ENCODE measurements at regions not wholly inside any gene's neighbourhood (a gene's known extent, or its start where the extent isn't known, plus 50 kb on each side); places are given as distances from the start of the nearest gene placed in this dataset.

DNA sequence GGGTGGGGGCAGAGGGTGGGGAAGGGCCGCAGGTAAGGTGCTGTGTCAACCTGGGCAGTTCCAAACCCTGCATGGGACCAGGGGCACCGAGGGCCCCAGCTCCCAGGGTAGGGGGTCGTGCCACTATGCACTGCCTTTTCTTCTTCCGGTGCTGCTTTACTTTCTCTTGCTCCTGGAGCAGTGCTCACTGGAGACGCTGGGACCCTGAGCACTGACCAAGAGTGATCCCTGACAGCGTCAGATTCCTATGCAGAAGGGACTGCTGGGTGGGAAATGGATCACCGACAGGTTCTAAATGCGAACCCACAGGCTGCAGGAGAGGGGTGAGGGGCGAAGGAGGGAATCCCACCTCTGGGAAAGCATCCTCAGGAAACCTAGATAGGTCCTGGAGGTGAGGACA, 470.1 kb downstream of the SOX9 start:
- no peaks in the 10 kb centered on the region for H3K9me3 ChIP-seq (ENCODE audit: control insufficient read depth in 4 of 4, low read length in 3 of 4)
- H3K9ac ChIP-seq (ENCODE audit: low read depth in 1 of 2, low read length in 2 of 2), result no peak overlapping the region
- no peaks in the 10 kb centered on the region for H3K36me3 ChIP-seq (ENCODE audit: control insufficient read depth in 4 of 4, insufficient read depth in 3 of 4, low read depth in 1 of 4, low read length in 3 of 4)
- H3K4me3 ChIP-seq (ENCODE audit: low read depth in 1 of 3, low read length in 3 of 3), result no peak overlapping the region
- 28% methylated on average over 9 of the region's 9 CpGs for WGBS
- H3K4me1 ChIP-seq (ENCODE audit: control insufficient read depth in 4 of 4, insufficient read depth in 4 of 4, low read length in 3 of 4), result peaks cover 11 to 15% (median 13%) of the 10 kb centered on the region in 4 donors
- TF ChIP-seq JUND (IDR thresholded peaks at IDR 0.05) (no peak), HNF4A (conservative IDR thresholded peaks at IDR 0.05) (no peak), NR2F2 (IDR thresholded peaks at IDR 0.05) (no peak), HNF4G (IDR thresholded peaks at IDR 0.05) (no peak), MAX (IDR thresholded peaks at IDR 0.05) (no peak), GABPA (IDR thresholded peaks at IDR 0.05 in 1 of 2, conservative IDR thresholded peaks at IDR 0.05 in 1 of 2) (no peak), FOXA1 (IDR thresholded peaks at IDR 0.05) (no peak), RXRA (IDR thresholded peaks at IDR 0.05) (no peak), ATF3 (IDR thresholded peaks at IDR 0.05) (no peak), EGR1 (IDR thresholded peaks at IDR 0.05; ENCODE audit: low read depth in 2 of 2) (no peak), CTCF (IDR thresholded peaks at IDR 0.05; ENCODE audit: low read depth, low read length, missing input control) (no peak), RAD21 (IDR thresholded peaks at IDR 0.05) (no peak), TAF1 (conservative IDR thresholded peaks at IDR 0.05) (no peak), REST (IDR thresholded peaks at IDR 0.05) (no peak), YY1 (IDR thresholded peaks at IDR 0.05) (no peak), FOXA2 (IDR thresholded peaks at IDR 0.05) (no peak), SP1 (IDR thresholded peaks at IDR 0.05) (no peak)
- TF ChIP-seq, protein P1, sequence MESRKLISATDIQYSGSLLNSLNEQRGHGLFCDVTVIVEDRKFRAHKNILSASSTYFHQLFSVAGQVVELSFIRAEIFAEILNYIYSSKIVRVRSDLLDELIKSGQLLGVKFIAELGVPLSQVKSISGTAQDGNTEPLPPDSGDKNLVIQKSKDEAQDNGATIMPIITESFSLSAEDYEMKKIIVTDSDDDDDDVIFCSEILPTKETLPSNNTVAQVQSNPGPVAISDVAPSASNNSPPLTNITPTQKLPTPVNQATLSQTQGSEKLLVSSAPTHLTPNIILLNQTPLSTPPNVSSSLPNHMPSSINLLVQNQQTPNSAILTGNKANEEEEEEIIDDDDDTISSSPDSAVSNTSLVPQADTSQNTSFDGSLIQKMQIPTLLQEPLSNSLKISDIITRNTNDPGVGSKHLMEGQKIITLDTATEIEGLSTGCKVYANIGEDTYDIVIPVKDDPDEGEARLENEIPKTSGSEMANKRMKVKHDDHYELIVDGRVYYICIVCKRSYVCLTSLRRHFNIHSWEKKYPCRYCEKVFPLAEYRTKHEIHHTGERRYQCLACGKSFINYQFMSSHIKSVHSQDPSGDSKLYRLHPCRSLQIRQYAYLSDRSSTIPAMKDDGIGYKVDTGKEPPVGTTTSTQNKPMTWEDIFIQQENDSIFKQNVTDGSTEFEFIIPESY (IDR thresholded peaks at IDR 0.05), result no peak
- H3K27ac ChIP-seq (ENCODE audit: low read depth in 1 of 2, low read length in 2 of 2), result no peak overlapping the region
- DNase-seq (ENCODE audit: low spot score), result no peak
- peaks cover 2 to 9% (median 6%) of the 10 kb centered on the region in 4 donors for H3K27me3 ChIP-seq (ENCODE audit: control insufficient read depth in 4 of 4, insufficient read depth in 4 of 4, low read length in 3 of 4)

All from liver (tissue), 8 donors.